ENCODE measurements at regions not wholly inside any gene's neighbourhood (a gene's known extent, or its start where the extent isn't known, plus 50 kb on each side); places are given as distances from the start of the nearest gene placed in this dataset.
A peak's percentile ranks its signal among the peaks of the same experiment; 100 is the strongest.

GRCh38 chr18:45337477-45337876 lies 277.8 kb upstream of the SLC14A2 start:
- no TSS peak for BruUV-seq (replicated peaks)
- ChIA-PET POLR2A (ENCODE audit: unreplicated experiment) (no interaction called here), CTCF (no interaction called here)
- Histone ChIP-seq H3F3A (ENCODE audit: low read length, unreplicated experiment) (no peaks in the 10 kb centered on the region), H3K27me3 (ENCODE audit: low read length) (no peaks in the 10 kb centered on the region), H3K27ac (ENCODE audit: low read length) (no peak overlapping the region), H3K9me3 (ENCODE audit: low read length) (no peaks in the 10 kb centered on the region), H2AFZ (ENCODE audit: low read length) (no peak overlapping the region), H3K36me3 (ENCODE audit: low read depth, low read length) (no peaks in the 10 kb centered on the region), H3K79me2 (ENCODE audit: low read length) (no peaks in the 10 kb centered on the region), H3K9me2 (replicated peaks; ENCODE audit: low read length) (no peaks in the 10 kb centered on the region), H3K9ac (ENCODE audit: low read length) (no peak overlapping the region), H3K4me2 (ENCODE audit: low read length) (no peak overlapping the region), H4K20me1 (ENCODE audit: low read length) (no peaks in the 10 kb centered on the region), H3K4me1 (ENCODE audit: insufficient read depth, low read length) (peaks cover 35% of the 10 kb centered on the region), H3K4me3 (ENCODE audit: low read length) (no peak overlapping the region)
- no peak for DNase-seq
- no peak for ATAC-seq
- TF ChIP-seq CTCF (conservative IDR thresholded peaks at IDR 0.05; ENCODE audit: low read depth, low read length) (no peak), EZH2 (IDR thresholded peaks at IDR 0.05; ENCODE audit: low read length, unreplicated experiment) (no peak), EZH2phosphoT487 (IDR thresholded peaks at IDR 0.05; ENCODE audit: borderline replicate concordance, low read length) (no peak)
- intact Hi-C loops (cut with micrococcal nuclease) = no loop called here

GRCh38 chr18:45339810-45340550 lies 275.3 kb upstream of the SLC14A2 start:
- intact Hi-C loops (cut with micrococcal nuclease) = no loop called here
- DNase-seq (peak; percentile 40), ATAC-seq (peak; percentile 15; the same call in 1 of the 2 replicates)
- Histone ChIP-seq H3K79me2 (ENCODE audit: low read length) (no peaks in the 10 kb centered on the region), H2AFZ (ENCODE audit: low read length) (no peak overlapping the region), H3K27me3 (ENCODE audit: low read length) (no peaks in the 10 kb centered on the region), H3K27ac (ENCODE audit: low read length) (peak overlapping the region; percentile 70), H3K9me3 (ENCODE audit: low read length) (no peaks in the 10 kb centered on the region), H4K20me1 (ENCODE audit: low read length) (no peaks in the 10 kb centered on the region), H3K9me2 (replicated peaks; ENCODE audit: low read length) (no peaks in the 10 kb centered on the region), H3K4me2 (ENCODE audit: low read length) (no peak overlapping the region), H3K4me3 (ENCODE audit: low read length) (no peak overlapping the region), H3F3A (ENCODE audit: low read length, unreplicated experiment) (no peaks in the 10 kb centered on the region), H3K36me3 (ENCODE audit: low read depth, low read length) (no peaks in the 10 kb centered on the region), H3K4me1 (ENCODE audit: insufficient read depth, low read length) (peaks cover 31% of the 10 kb centered on the region), H3K9ac (ENCODE audit: low read length) (no peak overlapping the region)
- ChIA-PET CTCF (no interaction called here), POLR2A (ENCODE audit: unreplicated experiment) (no interaction called here)
- no TSS peak for BruUV-seq (replicated peaks)
- TF ChIP-seq EZH2 (IDR thresholded peaks at IDR 0.05; ENCODE audit: low read length, unreplicated experiment) (no peak), CTCF (conservative IDR thresholded peaks at IDR 0.05; ENCODE audit: low read depth, low read length) (no peak), EZH2phosphoT487 (IDR thresholded peaks at IDR 0.05; ENCODE audit: borderline replicate concordance, low read length) (no peak)

DNA sequence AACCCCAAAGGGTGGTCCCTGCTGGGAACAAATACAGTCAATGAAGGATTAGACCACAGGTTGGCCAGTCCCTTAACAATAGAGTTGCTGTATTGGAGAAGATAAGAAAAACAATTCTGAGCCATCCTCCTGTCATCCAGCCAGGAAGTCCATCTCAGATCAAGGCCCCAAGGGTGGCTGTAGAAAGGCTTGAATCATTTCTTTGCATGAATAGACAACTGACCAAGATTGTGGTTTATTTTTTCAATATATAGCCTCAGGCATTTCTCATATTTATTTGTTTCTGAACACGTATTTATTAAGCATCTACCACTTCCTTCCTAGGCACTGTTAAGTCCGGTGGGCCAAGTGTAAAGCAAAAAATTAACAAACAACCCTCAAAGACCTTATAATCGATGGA lies 274.4 kb upstream of the SLC14A2 start:
- peak; percentile 71 for DNase-seq
- Histone ChIP-seq H3K27ac (ENCODE audit: low read length) (peak overlapping the region; percentile 70), H4K20me1 (ENCODE audit: low read length) (no peaks in the 10 kb centered on the region), H2AFZ (ENCODE audit: low read length) (no peak overlapping the region), H3K9me2 (replicated peaks; ENCODE audit: low read length) (no peaks in the 10 kb centered on the region), H3K79me2 (ENCODE audit: low read length) (no peaks in the 10 kb centered on the region), H3K36me3 (ENCODE audit: low read depth, low read length) (no peaks in the 10 kb centered on the region), H3K9ac (ENCODE audit: low read length) (no peak overlapping the region), H3K9me3 (ENCODE audit: low read length) (no peaks in the 10 kb centered on the region), H3K27me3 (ENCODE audit: low read length) (no peaks in the 10 kb centered on the region), H3K4me2 (ENCODE audit: low read length) (peak overlapping the region; percentile 46; the same call in 1 of the 2 replicates), H3K4me1 (ENCODE audit: insufficient read depth, low read length) (peaks cover 24% of the 10 kb centered on the region), H3F3A (ENCODE audit: low read length, unreplicated experiment) (no peaks in the 10 kb centered on the region), H3K4me3 (ENCODE audit: low read length) (no peak overlapping the region)
- no TSS peak for BruUV-seq (replicated peaks)
- ATAC-seq = peak; percentile 57
- no peak for TF ChIP-seq EZH2 (IDR thresholded peaks at IDR 0.05; ENCODE audit: low read length, unreplicated experiment)
- TF ChIP-seq EZH2phosphoT487 (IDR thresholded peaks at IDR 0.05; ENCODE audit: borderline replicate concordance, low read length) = no peak
- TF ChIP-seq CTCF (conservative IDR thresholded peaks at IDR 0.05; ENCODE audit: low read depth, low read length) = no peak
- ChIA-PET POLR2A (ENCODE audit: unreplicated experiment) (no interaction called here), CTCF (interaction anchor here (0.7 kb wide), 1 partner anchor 206 kb away, joined by 4 read pairs; no protein-coding TSS in a partner anchor)
- intact Hi-C loops (cut with micrococcal nuclease) = no loop called here

Data from PC-3 (cell line).